ENCODE measurements at regions not wholly inside any gene's neighbourhood (a gene's known extent, or its start where the extent isn't known, plus 50 kb on each side); places are given as distances from the start of the nearest gene placed in this dataset.

- H3K9me3 ChIP-seq (ENCODE audit: low read depth), result no peaks in the 10 kb centered on the region
- H3K4me3 ChIP-seq, result no peak overlapping the region
- H3K4me1 ChIP-seq (ENCODE audit: insufficient read depth), result peaks cover 16% of the 10 kb centered on the region; the same call in 1 of the 2 replicates
- H3K36me3 ChIP-seq (ENCODE audit: low read depth), result no peaks in the 10 kb centered on the region
- no peaks in the 10 kb centered on the region for H3K9me2 ChIP-seq (ENCODE audit: insufficient read depth)
- H3F3A ChIP-seq (ENCODE audit: insufficient read depth), result no peaks in the 10 kb centered on the region
- no peak overlapping the region for H3K9ac ChIP-seq
- no peak overlapping the region for H2AFZ ChIP-seq
- no peaks in the 10 kb centered on the region for H3K79me2 ChIP-seq (ENCODE audit: insufficient read depth)
- 57 to 80% methylated on average over 4 of the region's 4 CpGs for WGBS, 2 experiments (ENCODE audit: low coverage in 1 of 2, low lambda C conversion rate in 2 of 2, missing lambda C conversion rate in 2 of 2)
- no peaks in the 10 kb centered on the region for H4K20me1 ChIP-seq (ENCODE audit: insufficient read depth)
- in situ Hi-C loops (cut with MboI), result no loop called here
- H3K27me3 ChIP-seq (replicated peaks; ENCODE audit: insufficient read depth), result no peaks in the 10 kb centered on the region
- no peak overlapping the region for H3K4me2 ChIP-seq (ENCODE audit: unreplicated experiment)
- H3K27ac ChIP-seq, result no peak overlapping the region
- DNase-seq, result peak; percentile 77
- TF ChIP-seq EZH2 (IDR thresholded peaks at IDR 0.05; ENCODE audit: insufficient read depth, poor library complexity, severe bottlenecking) (no peak), EZH2phosphoT487 (IDR thresholded peaks at IDR 0.05; ENCODE audit: insufficient read depth, low read depth) (no peak)
These were observed 266.6 kb upstream of the GAS1 start for GRCh38 chr9:87213948-87214347.

- H3K27me3 ChIP-seq (replicated peaks; ENCODE audit: insufficient read depth), result no peaks in the 10 kb centered on the region
- no peaks in the 10 kb centered on the region for H4K20me1 ChIP-seq (ENCODE audit: insufficient read depth)
- no peak for DNase-seq
- H3K79me2 ChIP-seq (ENCODE audit: insufficient read depth), result no peaks in the 10 kb centered on the region
- no peak overlapping the region for H3K9ac ChIP-seq
- no peaks in the 10 kb centered on the region for H3K9me3 ChIP-seq (ENCODE audit: low read depth)
- H3K4me2 ChIP-seq (ENCODE audit: unreplicated experiment), result no peak overlapping the region
- no peaks in the 10 kb centered on the region for H3F3A ChIP-seq (ENCODE audit: insufficient read depth)
- WGBS, 2 experiments (ENCODE audit: low coverage in 1 of 2, low lambda C conversion rate in 2 of 2, missing lambda C conversion rate in 2 of 2), result 92 to 95% methylated on average over 3 of the region's 3 CpGs
- in situ Hi-C loops (cut with MboI), result no loop called here
- H2AFZ ChIP-seq, result no peak overlapping the region
- H3K4me3 ChIP-seq, result no peak overlapping the region
- TF ChIP-seq EZH2 (IDR thresholded peaks at IDR 0.05; ENCODE audit: insufficient read depth, poor library complexity, severe bottlenecking), result no peak
- no peak for TF ChIP-seq EZH2phosphoT487 (IDR thresholded peaks at IDR 0.05; ENCODE audit: insufficient read depth, low read depth)
- H3K27ac ChIP-seq, result no peak overlapping the region
- no peaks in the 10 kb centered on the region for H3K9me2 ChIP-seq (ENCODE audit: insufficient read depth)
- no peaks in the 10 kb centered on the region for H3K36me3 ChIP-seq (ENCODE audit: low read depth)
- H3K4me1 ChIP-seq (ENCODE audit: insufficient read depth), result peaks cover 16% of the 10 kb centered on the region; the same call in 1 of the 2 replicates
These were observed 267.7 kb upstream of the GAS1 start for GRCh38 chr9:87214991-87215390.

- Histone ChIP-seq H3K4me1 (ENCODE audit: insufficient read depth) (peaks cover 16% of the 10 kb centered on the region; the same call in 1 of the 2 replicates), H3K9ac (no peak overlapping the region), H3F3A (ENCODE audit: insufficient read depth) (no peaks in the 10 kb centered on the region), H3K79me2 (ENCODE audit: insufficient read depth) (no peaks in the 10 kb centered on the region), H3K27ac (no peak overlapping the region), H3K9me2 (ENCODE audit: insufficient read depth) (no peaks in the 10 kb centered on the region), H3K4me2 (ENCODE audit: unreplicated experiment) (no peak overlapping the region), H3K27me3 (replicated peaks; ENCODE audit: insufficient read depth) (no peaks in the 10 kb centered on the region), H3K36me3 (ENCODE audit: low read depth) (no peaks in the 10 kb centered on the region), H3K9me3 (ENCODE audit: low read depth) (no peaks in the 10 kb centered on the region), H3K4me3 (no peak overlapping the region), H2AFZ (no peak overlapping the region), H4K20me1 (ENCODE audit: insufficient read depth) (no peaks in the 10 kb centered on the region)
- in situ Hi-C loops (cut with MboI), result no loop called here
- no peak for TF ChIP-seq EZH2 (IDR thresholded peaks at IDR 0.05; ENCODE audit: insufficient read depth, poor library complexity, severe bottlenecking)
- TF ChIP-seq EZH2phosphoT487 (IDR thresholded peaks at IDR 0.05; ENCODE audit: insufficient read depth, low read depth), result no peak
- no peak for DNase-seq
- WGBS, 2 experiments (ENCODE audit: low coverage in 1 of 2, low lambda C conversion rate in 2 of 2, missing lambda C conversion rate in 2 of 2), result 91% methylated on average over 4 of the region's 4 CpGs
These were observed 268.7 kb upstream of the GAS1 start for GRCh38 chr9:87216036-87216435.

GRCh38 chr9:87216897-87217455 lies 269.7 kb upstream of the GAS1 start:
- Histone ChIP-seq H3K9ac (no peak overlapping the region), H3K4me2 (ENCODE audit: unreplicated experiment) (no peak overlapping the region), H3K79me2 (ENCODE audit: insufficient read depth) (no peaks in the 10 kb centered on the region), H3K4me1 (ENCODE audit: insufficient read depth) (peaks cover 8% of the 10 kb centered on the region; the same call in 1 of the 2 replicates), H3K9me2 (ENCODE audit: insufficient read depth) (no peaks in the 10 kb centered on the region), H3K27me3 (replicated peaks; ENCODE audit: insufficient read depth) (no peaks in the 10 kb centered on the region), H3K36me3 (ENCODE audit: low read depth) (no peaks in the 10 kb centered on the region), H3K9me3 (ENCODE audit: low read depth) (no peaks in the 10 kb centered on the region), H3K4me3 (no peak overlapping the region), H2AFZ (no peak overlapping the region), H3K27ac (no peak overlapping the region), H4K20me1 (ENCODE audit: insufficient read depth) (no peaks in the 10 kb centered on the region), H3F3A (ENCODE audit: insufficient read depth) (no peaks in the 10 kb centered on the region)
- in situ Hi-C loops (cut with MboI), result no loop called here
- DNase-seq, result no peak
- 89 to 91% methylated on average over 5 of the region's 5 CpGs for WGBS, 2 experiments (ENCODE audit: low coverage in 1 of 2, low lambda C conversion rate in 2 of 2, missing lambda C conversion rate in 2 of 2)
- TF ChIP-seq EZH2 (IDR thresholded peaks at IDR 0.05; ENCODE audit: insufficient read depth, poor library complexity, severe bottlenecking) (no peak), EZH2phosphoT487 (IDR thresholded peaks at IDR 0.05; ENCODE audit: insufficient read depth, low read depth) (no peak)
